Activated T-helper 1 cell treated with anti-CD3 and anti-CD28 coated beads, Interleukin-12 subunit alpha, Interleukin-12 subunit beta, Interleukin-2, Interleukin-4 antibody, amounts not matched to agents 30 ng/mL and 10 ng/mL and 1 ng/mL, durations not matched to agents 14 hours and 24 hours and 36 hours (primary cell): ENCODE measurements at regions not wholly inside any gene's neighbourhood (a gene's known extent, or its start where the extent isn't known, plus 50 kb on each side); places are given as distances from the start of the nearest gene placed in this dataset.

ENCODE experiments used
- DNase-seq: peaks from one replicate; pipeline ENCODE4 v3.0.0; 2021; ENCODE audit warnings: low spot score
- H3K27ac Mint-ChIP-seq: one replicate; pipeline ENCODE4 v1.8.0; 2021; ENCODE audit warnings: mild to moderate bottlenecking, mixed read lengths
- H3K27me3 Mint-ChIP-seq: one replicate; pipeline ENCODE4 v1.8.0; 2022; ENCODE audit warnings: mild to moderate bottlenecking, moderate library complexity, mixed read lengths; ENCODE audit not compliant: insufficient read depth
- H3K36me3 Mint-ChIP-seq: one replicate; pipeline ENCODE4 v1.8.0; 2021; ENCODE audit warnings: low read depth, mixed read lengths
- H3K4me1 Mint-ChIP-seq: one replicate; pipeline ENCODE4 v1.8.0; 2021; ENCODE audit warnings: low read depth, mixed read lengths
- H3K4me3 Mint-ChIP-seq: one replicate; pipeline ENCODE4 v1.8.0; 2021; ENCODE audit warnings: mild to moderate bottlenecking, moderate library complexity, mixed read lengths
- H3K9me3 Mint-ChIP-seq: one replicate; pipeline ENCODE4 v1.8.0; 2021; ENCODE audit warnings: mixed read lengths
- intact Hi-C: fragments of 100-400 bp; cut with micrococcal nuclease; formaldehyde crosslinking; loops from one replicate; pipeline ENCODE4 v1.15.1; 2024

- H3K9me3 Mint-ChIP-seq = peaks cover 2% of the 10 kb centered on the region
- peaks cover 4% of the 10 kb centered on the region for H3K27me3 Mint-ChIP-seq
- no peak overlapping the region for H3K27ac Mint-ChIP-seq
- H3K4me3 Mint-ChIP-seq = no peak overlapping the region
- no peaks in the 10 kb centered on the region for H3K36me3 Mint-ChIP-seq
- intact Hi-C loops = loop anchor here (10.0 kb wide), 1 partner anchor 1161 kb away; no protein-coding TSS in a partner anchor
- no peak for DNase-seq
- no peaks in the 10 kb centered on the region for H3K4me1 Mint-ChIP-seq
Measured at GRCh38 chr7:135845415-135846075, 96.9 kb upstream of the FAM180A start.

- DNase-seq = no peak
- Mint-ChIP-seq H3K27ac (no peak overlapping the region), H3K9me3 (no peaks in the 10 kb centered on the region), H3K36me3 (no peaks in the 10 kb centered on the region), H3K4me3 (no peak overlapping the region), H3K27me3 (peaks cover 4% of the 10 kb centered on the region), H3K4me1 (no peaks in the 10 kb centered on the region)
- intact Hi-C loops = loop anchor here (10.0 kb wide), 1 partner anchor 1160 kb away; no protein-coding TSS in a partner anchor
Measured at GRCh38 chr7:135844903-135845302, 96.3 kb upstream of the FAM180A start.

- no peak for DNase-seq
- H3K4me1 Mint-ChIP-seq = no peaks in the 10 kb centered on the region
- no peaks in the 10 kb centered on the region for H3K9me3 Mint-ChIP-seq
- intact Hi-C loops = loop anchor here (10.0 kb wide), 1 partner anchor 1158 kb away; no protein-coding TSS in a partner anchor
- no peak overlapping the region for H3K27ac Mint-ChIP-seq
- no peaks in the 10 kb centered on the region for H3K36me3 Mint-ChIP-seq
- H3K4me3 Mint-ChIP-seq = no peak overlapping the region
- peaks cover 4% of the 10 kb centered on the region for H3K27me3 Mint-ChIP-seq
Measured at GRCh38 chr7:135843214-135843613, 94.6 kb upstream of the FAM180A start.

GRCh38 chr7:135842446-135843179 lies 94.0 kb upstream of the FAM180A start:
- Mint-ChIP-seq H3K36me3 (no peaks in the 10 kb centered on the region), H3K4me3 (no peak overlapping the region), H3K9me3 (no peaks in the 10 kb centered on the region), H3K4me1 (no peaks in the 10 kb centered on the region), H3K27me3 (peaks cover 4% of the 10 kb centered on the region), H3K27ac (no peak overlapping the region)
- intact Hi-C loops = loop anchor here (10.0 kb wide), 1 partner anchor 1158 kb away; no protein-coding TSS in a partner anchor
- DNase-seq = no peak

GRCh38 chr7:135840591-135840990 lies 92.0 kb upstream of the FAM180A start:
- Mint-ChIP-seq H3K36me3 (no peaks in the 10 kb centered on the region), H3K27ac (no peak overlapping the region)

GRCh38 chr7:135837675-135838074 lies 89.1 kb upstream of the FAM180A start:
- H3K9me3 Mint-ChIP-seq = no peaks in the 10 kb centered on the region
- no peaks in the 10 kb centered on the region for H3K4me1 Mint-ChIP-seq
- H3K4me3 Mint-ChIP-seq = no peak overlapping the region
- intact Hi-C loops = no loop called here
- H3K27me3 Mint-ChIP-seq = no peaks in the 10 kb centered on the region
- H3K27ac Mint-ChIP-seq = no peak overlapping the region
- no peaks in the 10 kb centered on the region for H3K36me3 Mint-ChIP-seq
- DNase-seq = no peak

More at GRCh38 chr7:135840591-135840990, 92.0 kb upstream of the FAM180A start:
- DNase-seq = no peak
- Mint-ChIP-seq H3K9me3 (no peaks in the 10 kb centered on the region), H3K4me3 (no peak overlapping the region), H3K4me1 (no peaks in the 10 kb centered on the region), H3K27me3 (peaks cover 4% of the 10 kb centered on the region)
- intact Hi-C loops = loop anchor here (10.0 kb wide), 1 partner anchor 1156 kb away; no protein-coding TSS in a partner anchor

GRCh38 chr7:135834266-135834665 lies 85.7 kb upstream of the FAM180A start:
- Mint-ChIP-seq H3K4me3 (no peak overlapping the region), H3K4me1 (peaks cover 7% of the 10 kb centered on the region), H3K36me3 (no peaks in the 10 kb centered on the region), H3K27ac (no peak overlapping the region), H3K9me3 (no peaks in the 10 kb centered on the region), H3K27me3 (peaks cover 3% of the 10 kb centered on the region)
- intact Hi-C loops = no loop called here
- no peak for DNase-seq

GRCh38 chr7:135833642-135834041 lies 85.0 kb upstream of the FAM180A start:
- intact Hi-C loops = no loop called here
- H3K4me1 Mint-ChIP-seq = peaks cover 7% of the 10 kb centered on the region
- no peak overlapping the region for H3K27ac Mint-ChIP-seq
- no peak for DNase-seq
- H3K9me3 Mint-ChIP-seq = no peaks in the 10 kb centered on the region
- H3K36me3 Mint-ChIP-seq = no peaks in the 10 kb centered on the region
- no peak overlapping the region for H3K4me3 Mint-ChIP-seq
- peaks cover 3% of the 10 kb centered on the region for H3K27me3 Mint-ChIP-seq

- intact Hi-C loops = no loop called here
- Mint-ChIP-seq H3K4me3 (no peak overlapping the region), H3K27me3 (peaks cover 3% of the 10 kb centered on the region), H3K27ac (no peak overlapping the region), H3K36me3 (no peaks in the 10 kb centered on the region), H3K4me1 (peaks cover 7% of the 10 kb centered on the region), H3K9me3 (no peaks in the 10 kb centered on the region)
- DNase-seq = no peak
Measured at GRCh38 chr7:135831455-135832195, 83.0 kb upstream of the FAM180A start.

- Mint-ChIP-seq H3K4me1 (peaks cover 7% of the 10 kb centered on the region), H3K27ac (no peak overlapping the region), H3K9me3 (no peaks in the 10 kb centered on the region), H3K36me3 (no peaks in the 10 kb centered on the region), H3K4me3 (no peak overlapping the region), H3K27me3 (peaks cover 3% of the 10 kb centered on the region)
- intact Hi-C loops = no loop called here
- no peak for DNase-seq
Measured at GRCh38 chr7:135828604-135829003, 80.0 kb upstream of the FAM180A start.

GRCh38 chr7:135827391-135827790 lies 78.8 kb upstream of the FAM180A start:
- intact Hi-C loops = no loop called here
- Mint-ChIP-seq H3K27me3 (peaks cover 3% of the 10 kb centered on the region), H3K36me3 (no peaks in the 10 kb centered on the region), H3K9me3 (no peaks in the 10 kb centered on the region), H3K4me3 (no peak overlapping the region), H3K27ac (no peak overlapping the region), H3K4me1 (peaks cover 7% of the 10 kb centered on the region)
- no peak for DNase-seq

- Mint-ChIP-seq H3K4me3 (no peak overlapping the region), H3K27ac (no peak overlapping the region), H3K9me3 (no peaks in the 10 kb centered on the region), H3K27me3 (no peaks in the 10 kb centered on the region), H3K4me1 (no peaks in the 10 kb centered on the region), H3K36me3 (no peaks in the 10 kb centered on the region)
- DNase-seq = no peak
- intact Hi-C loops = no loop called here
Measured at GRCh38 chr7:135825406-135825805, 76.8 kb upstream of the FAM180A start.

- Mint-ChIP-seq H3K27me3 (no peaks in the 10 kb centered on the region), H3K4me3 (no peak overlapping the region), H3K27ac (no peak overlapping the region), H3K9me3 (no peaks in the 10 kb centered on the region), H3K36me3 (no peaks in the 10 kb centered on the region), H3K4me1 (no peaks in the 10 kb centered on the region)
- DNase-seq = no peak
- intact Hi-C loops = no loop called here
Measured at GRCh38 chr7:135822376-135822775, 73.8 kb upstream of the FAM180A start.
